ENCODE measurements at regions not wholly inside any gene's neighbourhood (a gene's known extent, or its start where the extent isn't known, plus 50 kb on each side); places are given as distances from the start of the nearest gene placed in this dataset.

DNA sequence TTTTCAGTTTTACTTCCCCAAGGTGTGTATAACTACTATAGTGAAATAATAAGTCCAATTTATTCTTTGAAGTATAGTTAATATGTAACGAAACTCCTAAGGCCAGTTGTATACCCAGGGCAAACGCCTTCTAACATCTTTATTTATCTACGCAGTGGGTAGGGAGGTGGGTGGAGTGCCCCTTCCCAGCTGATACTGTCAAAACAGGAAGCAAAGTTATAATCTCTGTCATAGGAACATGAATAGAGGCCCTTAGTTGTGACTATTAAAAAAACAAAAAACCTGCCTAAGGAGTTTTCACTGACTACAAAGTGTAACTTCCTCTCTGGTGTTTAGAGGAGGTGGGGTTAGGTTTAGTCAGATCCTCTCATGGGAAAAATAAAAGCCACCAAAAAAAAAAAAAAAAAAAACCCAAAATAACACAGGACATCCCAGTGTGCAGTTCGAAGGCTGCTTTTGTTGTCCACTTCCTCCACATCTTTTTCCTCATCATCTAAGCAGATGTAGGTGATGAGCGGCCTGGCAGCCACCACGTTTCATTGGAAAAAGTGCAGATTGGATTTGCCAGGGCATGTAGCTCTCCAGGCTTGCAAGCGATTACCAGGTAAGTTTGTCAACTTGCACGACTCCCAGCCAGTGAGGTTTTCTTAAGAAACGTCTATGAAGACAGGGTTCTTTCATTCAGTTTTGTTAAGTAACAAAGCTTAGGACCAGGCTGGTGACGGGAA lies 58.7 kb downstream of the UTRN start:
- Histone ChIP-seq H3K79me2 (ENCODE audit: control insufficient read depth, insufficient read depth, low read length) (peaks cover 81% of the 10 kb centered on the region), H2AFZ (ENCODE audit: insufficient read depth, low read depth, low read length, poor library complexity, severe bottlenecking) (peak overlapping the region; percentile 65), H3K36me3 (replicated peaks in 1 of 2; ENCODE audit: control extremely low read depth in 1 of 2, control insufficient read depth in 1 of 2, extremely low read depth in 1 of 2, insufficient read depth in 2 of 2, low read length in 1 of 2) (no peaks in the 10 kb centered on the region), H3K9ac (ENCODE audit: low read length) (peak overlapping the region; percentile 78), H3K27ac (ENCODE audit: low read length in 2 of 2) (peak overlapping the region; percentile 88 to 89), H4K20me1 (ENCODE audit: control insufficient read depth, insufficient read depth, low read length, poor library complexity, severe bottlenecking) (no peaks in the 10 kb centered on the region), H3K4me3 (ENCODE audit: control extremely low read depth in 1 of 5, extremely low read depth in 1 of 5, insufficient read depth in 1 of 5, low read depth in 2 of 5, low read length in 4 of 5) (peak overlapping the region; percentile 59 to 95 (median 66)), H3K27me3 (replicated peaks in 1 of 4; ENCODE audit: control extremely low read depth in 1 of 4, control insufficient read depth in 3 of 4, insufficient read depth in 4 of 4, low read length in 3 of 4) (no peaks in the 10 kb centered on the region), H3K4me2 (replicated peaks; ENCODE audit: low read depth, low read length, poor library complexity, severe bottlenecking) (peak overlapping the region; percentile 81), H3K4me1 (ENCODE audit: control insufficient read depth in 2 of 2, insufficient read depth in 2 of 2, low read length in 2 of 2) (peaks cover 80 to 87% of the 10 kb centered on the region in 2 donors), H3K9me3 (ENCODE audit: control extremely low read depth in 1 of 3, control insufficient read depth in 2 of 3, insufficient read depth in 1 of 3, low read length in 2 of 3) (peaks cover 0 to 5% (median 0%) of the 10 kb centered on the region in 3 donors)
- no peaks in the 10 kb centered on the region for H3K9me3 Mint-ChIP-seq (ENCODE audit: insufficient read depth)
- ChIA-PET POLR2A (interaction anchor here (0.7 to 1.1 kb wide), 3 partner anchors 8 to 36 kb away, joined by 3 to 19 read pairs (median 7); no protein-coding TSS in a partner anchor), CTCF (interaction anchor here (0.8 to 1.0 kb wide), 2 partner anchors 116 to 136 kb away, joined by 3 to 4 read pairs; no protein-coding TSS in a partner anchor)
- H3K4me3 Mint-ChIP-seq = peak overlapping the region; percentile 98
- H3K4me1 Mint-ChIP-seq = peaks cover 89% of the 10 kb centered on the region
- peak overlapping the region; percentile 93 for H3K27ac Mint-ChIP-seq
- ATAC-seq (ENCODE audit: low read depth) (peak; percentile 88), DNase-seq (peak; percentile 83)
- WGBS (ENCODE audit: insufficient coverage) = 0% methylated on average over 6 of the region's 10 CpGs
- intact Hi-C loops (cut with micrococcal nuclease) = loop anchor here (1.0 to 2.0 kb wide), 3 partner anchors 8 to 59 kb away; partner anchors contain the start of gene UTRN
- H3K27me3 Mint-ChIP-seq = no peaks in the 10 kb centered on the region
- TF ChIP-seq, protein P1, sequence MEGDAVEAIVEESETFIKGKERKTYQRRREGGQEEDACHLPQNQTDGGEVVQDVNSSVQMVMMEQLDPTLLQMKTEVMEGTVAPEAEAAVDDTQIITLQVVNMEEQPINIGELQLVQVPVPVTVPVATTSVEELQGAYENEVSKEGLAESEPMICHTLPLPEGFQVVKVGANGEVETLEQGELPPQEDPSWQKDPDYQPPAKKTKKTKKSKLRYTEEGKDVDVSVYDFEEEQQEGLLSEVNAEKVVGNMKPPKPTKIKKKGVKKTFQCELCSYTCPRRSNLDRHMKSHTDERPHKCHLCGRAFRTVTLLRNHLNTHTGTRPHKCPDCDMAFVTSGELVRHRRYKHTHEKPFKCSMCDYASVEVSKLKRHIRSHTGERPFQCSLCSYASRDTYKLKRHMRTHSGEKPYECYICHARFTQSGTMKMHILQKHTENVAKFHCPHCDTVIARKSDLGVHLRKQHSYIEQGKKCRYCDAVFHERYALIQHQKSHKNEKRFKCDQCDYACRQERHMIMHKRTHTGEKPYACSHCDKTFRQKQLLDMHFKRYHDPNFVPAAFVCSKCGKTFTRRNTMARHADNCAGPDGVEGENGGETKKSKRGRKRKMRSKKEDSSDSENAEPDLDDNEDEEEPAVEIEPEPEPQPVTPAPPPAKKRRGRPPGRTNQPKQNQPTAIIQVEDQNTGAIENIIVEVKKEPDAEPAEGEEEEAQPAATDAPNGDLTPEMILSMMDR (IDR thresholded peaks at IDR 0.05) = no peak

DNA sequence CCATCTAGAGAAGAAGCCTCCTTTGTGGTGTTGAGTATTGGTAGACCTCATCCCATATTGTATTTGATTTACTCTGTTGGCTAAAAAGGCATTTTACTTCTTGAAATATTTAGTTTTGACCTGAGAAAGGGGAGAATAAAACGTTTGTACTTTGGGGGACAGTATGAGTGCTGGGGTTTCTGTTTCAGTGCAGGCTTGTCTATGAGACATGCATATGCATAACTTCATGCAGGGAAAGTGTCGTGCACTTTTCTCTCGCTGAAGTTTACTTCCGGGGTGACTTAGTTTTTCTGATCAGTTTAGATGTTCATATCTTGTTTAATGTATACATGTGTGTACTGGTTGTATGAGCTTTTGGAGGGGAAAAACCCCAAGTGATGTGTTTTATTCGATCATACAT lies 59.5 kb downstream of the UTRN start:
- peaks cover 0 to 7% (median 0%) of the 10 kb centered on the region in 3 donors for H3K9me3 ChIP-seq (ENCODE audit: control extremely low read depth in 1 of 3, control insufficient read depth in 2 of 3, insufficient read depth in 1 of 3, low read length in 2 of 3)
- intact Hi-C loops (cut with micrococcal nuclease) = loop anchor here (1.0 to 2.0 kb wide), 3 partner anchors 8 to 60 kb away; partner anchors contain the start of gene UTRN
- Mint-ChIP-seq H3K27me3 (no peaks in the 10 kb centered on the region), H3K9me3 (ENCODE audit: insufficient read depth) (no peaks in the 10 kb centered on the region), H3K27ac (peak overlapping the region; percentile 93), H3K4me3 (peak overlapping the region; percentile 98), H3K4me1 (peaks cover 88% of the 10 kb centered on the region)
- H3K4me1 ChIP-seq (ENCODE audit: control insufficient read depth in 2 of 2, insufficient read depth in 2 of 2, low read length in 2 of 2) = peaks cover 78 to 87% of the 10 kb centered on the region in 2 donors
- peak overlapping the region; percentile 59 to 95 (median 66) for H3K4me3 ChIP-seq (ENCODE audit: control extremely low read depth in 1 of 5, extremely low read depth in 1 of 5, insufficient read depth in 1 of 5, low read depth in 2 of 5, low read length in 4 of 5)
- H4K20me1 ChIP-seq (ENCODE audit: control insufficient read depth, insufficient read depth, low read length, poor library complexity, severe bottlenecking) = no peaks in the 10 kb centered on the region
- peak overlapping the region; percentile 65 for H2AFZ ChIP-seq (ENCODE audit: insufficient read depth, low read depth, low read length, poor library complexity, severe bottlenecking)
- DNase-seq (peak; percentile 47), ATAC-seq (ENCODE audit: low read depth) (no peak)
- H3K36me3 ChIP-seq (replicated peaks in 1 of 2; ENCODE audit: control extremely low read depth in 1 of 2, control insufficient read depth in 1 of 2, extremely low read depth in 1 of 2, insufficient read depth in 2 of 2, low read length in 1 of 2) = no peaks in the 10 kb centered on the region
- 0% methylated on average over 4 of the region's 5 CpGs for WGBS (ENCODE audit: insufficient coverage)
- POLR2A ChIA-PET = interaction anchor here (1.1 kb wide), 1 partner anchor 9 kb away, joined by 7 read pairs; no protein-coding TSS in a partner anchor
- CTCF ChIA-PET = interaction anchor here (0.8 to 1.0 kb wide), 2 partner anchors 20 to 115 kb away, joined by 3 read pairs; no protein-coding TSS in a partner anchor
- H3K27ac ChIP-seq (ENCODE audit: low read length in 2 of 2) = peak overlapping the region; percentile 88 to 89
- H3K27me3 ChIP-seq (replicated peaks in 1 of 4; ENCODE audit: control extremely low read depth in 1 of 4, control insufficient read depth in 3 of 4, insufficient read depth in 4 of 4, low read length in 3 of 4) = no peaks in the 10 kb centered on the region
- H3K4me2 ChIP-seq (replicated peaks; ENCODE audit: low read depth, low read length, poor library complexity, severe bottlenecking) = peak overlapping the region; percentile 81
- peak overlapping the region; percentile 78 for H3K9ac ChIP-seq (ENCODE audit: low read length)
- peaks cover 86% of the 10 kb centered on the region for H3K79me2 ChIP-seq (ENCODE audit: control insufficient read depth, insufficient read depth, low read length)
- TF ChIP-seq EZH2 (IDR thresholded peaks at IDR 0.05; ENCODE audit: borderline replicate concordance, insufficient read depth, low read depth, low read length, poor library complexity, severe bottlenecking) = no peak
- TF ChIP-seq, protein P1 (IDR thresholded peaks at IDR 0.05) = no peak
